GM21381 (cell line): ENCODE measurements at regions not wholly inside any gene's neighbourhood (a gene's known extent, or its start where the extent isn't known, plus 50 kb on each side); places are given as distances from the start of the nearest gene placed in this dataset.

ENCODE experiments used
- ATAC-seq: cut with Tn5 transposase; IDR thresholded peaks from one replicate; pipeline ENCODE4 v1.9.1; 2021; ENCODE audit warnings: mild to moderate bottlenecking, moderate library complexity; ENCODE audit not compliant: unreplicated experiment

GRCh38 chr14:98605043-98605442 is 667.0 kb downstream of the BCL11B start:
- no peak for ATAC-seq

DNA sequence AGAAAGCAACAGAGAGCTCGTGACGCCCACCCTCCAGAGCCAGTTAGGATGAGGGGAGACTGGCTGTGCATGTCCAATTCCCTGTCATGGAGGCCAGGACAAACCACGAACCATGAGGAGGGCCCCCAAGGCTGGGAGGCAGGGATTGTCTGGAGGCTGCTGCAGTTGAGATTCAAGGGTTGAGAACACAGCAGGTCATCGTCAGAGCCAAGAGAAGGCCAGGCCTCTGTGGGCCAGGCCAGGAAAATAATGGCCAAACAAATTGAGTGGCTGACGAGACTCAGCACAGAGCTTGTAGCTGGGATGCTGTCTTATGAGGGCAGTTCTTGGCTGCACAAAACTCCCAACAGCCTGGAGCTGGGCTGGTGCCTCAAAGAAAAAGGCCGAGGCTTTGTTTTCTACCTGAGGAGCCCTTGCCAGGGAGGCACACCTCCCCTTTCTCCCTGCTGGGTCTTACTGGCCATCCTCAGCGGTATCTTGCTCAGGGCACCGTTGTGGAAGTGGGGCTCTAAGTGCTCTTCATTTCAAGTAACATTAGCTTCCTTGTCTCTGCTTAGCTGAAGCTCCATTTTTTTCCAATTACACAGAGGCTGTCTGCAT is 665.9 kb downstream of the BCL11B start:
- no peak for ATAC-seq

- ATAC-seq = no peak
These were observed 665.2 kb downstream of the BCL11B start for GRCh38 chr14:98606816-98607215.

GRCh38 chr14:98607341-98607910 is 664.6 kb downstream of the BCL11B start:
- ATAC-seq = no peak

DNA sequence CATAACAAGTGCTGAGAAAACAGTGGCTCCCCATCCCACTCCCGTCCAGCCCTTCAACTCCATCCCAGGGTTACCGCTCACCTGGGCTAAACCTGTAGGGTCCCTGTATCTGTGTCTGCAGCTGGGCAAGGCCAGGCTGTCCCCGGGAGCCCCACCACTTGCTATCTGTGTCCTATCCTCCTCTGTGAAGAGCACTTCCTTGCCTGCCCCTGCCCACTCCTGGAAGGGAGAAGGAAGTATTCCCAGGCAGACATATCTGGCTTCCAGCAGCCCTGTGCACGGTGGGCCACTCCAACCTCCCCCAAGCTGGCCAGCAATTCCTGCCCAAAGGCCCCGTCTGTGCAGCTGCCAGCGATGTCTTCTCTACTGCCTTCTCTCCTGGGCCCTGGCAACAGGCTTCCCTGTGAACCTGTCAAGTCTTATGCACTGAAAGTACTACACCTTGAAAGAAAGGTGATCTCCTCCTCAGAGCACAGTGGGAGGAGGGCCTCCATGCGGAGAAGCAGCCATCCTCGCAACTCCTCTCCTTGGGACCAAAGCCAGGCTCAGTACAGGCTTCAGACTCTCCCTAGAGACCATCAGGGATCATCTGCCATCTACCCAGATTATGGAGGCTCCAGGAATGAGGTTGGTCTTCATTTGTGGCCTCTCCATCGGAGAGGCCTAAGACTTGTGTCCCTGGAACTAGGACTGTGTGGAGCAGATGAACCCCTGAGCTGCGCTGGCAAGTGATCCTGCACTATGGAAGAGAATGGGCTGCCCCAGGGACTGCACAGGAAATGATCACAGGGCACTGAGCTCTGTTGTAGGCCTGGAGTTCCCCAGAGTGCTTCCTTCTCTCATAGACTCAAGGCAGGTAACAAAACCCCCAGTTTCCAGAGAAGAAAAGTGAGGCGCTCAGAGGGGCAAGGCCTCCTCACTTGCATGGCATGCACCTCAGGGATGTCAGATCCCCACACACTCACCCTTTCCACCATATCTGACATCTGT is 663.6 kb downstream of the BCL11B start:
- no peak for ATAC-seq

- no peak for ATAC-seq
These were observed 659.4 kb downstream of the BCL11B start for GRCh38 chr14:98612434-98613200.

GRCh38 chr14:98614741-98615140 is 657.3 kb downstream of the BCL11B start:
- no peak for ATAC-seq

GRCh38 chr14:98622208-98623051 is 649.6 kb downstream of the BCL11B start:
- ATAC-seq = no peak

DNA sequence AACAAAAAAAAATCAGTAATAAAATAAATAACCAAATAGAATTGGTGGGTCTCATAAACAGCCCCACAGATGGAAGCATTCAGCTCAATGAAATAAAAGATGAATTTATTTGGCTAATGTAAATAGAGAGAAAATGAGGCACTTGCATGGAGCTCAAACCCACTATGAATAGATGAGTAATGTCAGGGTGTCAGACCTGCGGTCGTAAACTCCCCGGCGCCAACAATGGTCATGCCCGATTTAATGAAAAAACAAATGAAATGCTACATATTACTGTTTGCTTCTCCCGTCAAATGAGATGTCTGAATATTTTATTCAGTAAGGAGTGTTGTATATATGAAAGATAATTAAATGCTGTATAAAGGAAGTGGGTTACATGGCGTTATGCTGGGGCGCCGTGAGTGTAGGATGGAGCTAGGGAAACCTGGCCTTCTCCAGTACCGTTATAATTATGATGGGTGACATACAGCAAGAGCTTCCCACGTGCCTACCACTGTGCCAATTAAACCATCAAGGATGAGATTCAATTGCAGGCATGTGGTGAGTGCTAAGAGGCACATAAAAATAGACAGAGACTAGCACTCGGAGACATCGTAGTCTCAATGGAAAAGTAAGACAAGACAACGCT is 648.1 kb downstream of the BCL11B start:
- no peak for ATAC-seq

GRCh38 chr14:98633380-98633779 is 638.6 kb downstream of the BCL11B start:
- no peak for ATAC-seq

- ATAC-seq = no peak
These were observed 637.8 kb downstream of the BCL11B start for GRCh38 chr14:98634043-98634820.

- ATAC-seq = no peak
These were observed 633.6 kb downstream of the BCL11B start for GRCh38 chr14:98638366-98638765.

DNA sequence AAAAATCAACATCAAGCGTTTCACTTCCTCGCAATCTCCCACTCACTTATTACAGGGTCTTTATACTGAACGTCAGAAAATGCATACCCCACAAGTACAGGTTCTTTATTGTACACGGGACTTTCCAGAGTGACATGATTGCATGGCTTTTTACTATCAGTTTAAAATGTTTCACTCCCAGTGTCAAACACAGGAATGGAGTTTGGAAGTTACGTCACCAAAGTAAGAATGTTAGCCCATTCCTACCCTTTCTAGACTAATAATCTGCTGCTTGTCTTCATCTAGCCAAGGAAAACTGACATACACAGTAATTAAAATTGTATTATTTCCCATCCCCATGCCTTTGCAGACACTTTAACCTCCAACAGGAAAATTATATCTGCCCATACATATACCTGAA is 624.2 kb downstream of the BCL11B start:
- no peak for ATAC-seq

GRCh38 chr14:98651037-98651436 is 621.0 kb downstream of the BCL11B start:
- ATAC-seq = no peak

DNA sequence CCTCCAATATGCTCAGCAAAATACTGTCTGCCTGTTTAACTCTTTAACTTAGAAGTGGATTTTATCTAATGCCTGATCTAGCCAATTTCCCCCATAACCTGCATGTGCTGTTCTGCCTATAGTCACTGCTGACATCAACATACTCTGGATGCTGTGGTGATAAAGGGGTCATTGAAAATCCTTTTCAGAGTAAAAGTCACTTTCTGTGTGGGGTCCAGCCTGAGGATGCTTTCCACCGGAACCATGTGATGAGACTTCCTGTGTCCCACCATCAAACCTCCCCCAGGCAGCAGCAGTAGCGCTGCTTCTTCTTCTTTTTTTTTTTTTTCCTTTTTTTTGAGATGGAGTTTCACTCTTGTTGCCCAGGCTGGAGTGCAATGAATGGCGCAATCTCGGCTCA is 607.0 kb downstream of the BCL11B start:
- ATAC-seq = no peak

GRCh38 chr14:98666545-98666944 is 605.5 kb downstream of the BCL11B start:
- ATAC-seq = no peak

GRCh38 chr14:98682033-98682432 is 590.0 kb downstream of the BCL11B start:
- ATAC-seq = no peak

DNA sequence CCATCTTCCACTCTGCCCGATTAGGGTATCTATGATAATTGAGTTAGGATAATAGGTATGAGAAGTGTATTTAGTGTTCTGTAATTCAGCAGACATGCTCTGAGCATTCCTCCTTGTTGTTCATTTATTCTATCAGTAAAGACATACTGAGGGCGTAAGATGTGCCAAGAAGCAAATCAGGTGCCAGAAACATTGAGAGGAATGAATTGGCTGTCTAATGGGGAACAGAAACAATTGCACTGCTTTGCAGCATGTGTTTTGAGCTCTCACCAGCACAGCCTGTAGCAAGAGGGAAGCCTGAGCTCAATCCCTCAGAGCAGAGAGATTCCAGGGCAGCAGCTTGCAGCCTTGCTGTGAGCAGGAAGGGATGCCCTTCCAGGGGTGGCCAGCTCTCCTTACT is 589.3 kb downstream of the BCL11B start:
- no peak for ATAC-seq

GRCh38 chr14:98684468-98684867 is 587.5 kb downstream of the BCL11B start:
- no peak for ATAC-seq
